AG04450 (cell line): ENCODE measurements at regions not wholly inside any gene's neighbourhood (a gene's known extent, or its start where the extent isn't known, plus 50 kb on each side); places are given as distances from the start of the nearest gene placed in this dataset. TPM values are rescaled to one million over a fixed set of nuclear protein-coding genes. Genes with fewer than 3 reads are reported as not detected.

ENCODE experiments used
- CTCF ChIA-PET: fragments of 300-600, 350-600 bp; formaldehyde crosslinking; extraction: SDS; loops from one replicate; lab custom pipeline; 2022; ENCODE audit warnings: antibody characterized with exemption, inconsistent platforms; lab: Charles Lee
- POLR2A ChIA-PET: fragments of 350-600 bp; formaldehyde crosslinking; extraction: SDS; loops from one replicate; lab custom pipeline; 2021; ENCODE audit warnings: antibody characterized with exemption, inconsistent platforms; lab: Yijun Ruan, JAX
- DNase-seq: peaks from one replicate; pipeline ENCODE4 v3.0.0-alpha.2; 2011; ENCODE audit warnings: low read depth, low spot score
- H3K27ac ChIP-seq: one replicate; pipeline ENCODE4 v1.5.1; 2012; ENCODE audit warnings: low read depth, low read length, control low read depth
- H3K27me3 ChIP-seq: one replicate; pipeline ENCODE4 v1.6.0; 2012; ENCODE audit warnings: low read length; ENCODE audit not compliant: control insufficient read depth, insufficient read depth
- H3K4me3 ChIP-seq: 2 replicates; pipeline ENCODE4 v1.5.1; 2011; ENCODE audit warnings: mild to moderate bottlenecking, low read depth, low read length, control low read depth
- H3K9me3 ChIP-seq: 2 replicates; pipeline ENCODE4 v1.5.1; 2012; ENCODE audit warnings: low read length; ENCODE audit not compliant: control insufficient read depth, insufficient read depth
- small RNA-seq: library from RNA; depleted of rRNA; stranded (forward); fragments of <200 nt; gene quantifications from one replicate; pipeline ENCODE3, GENCODE V24; 2012; ENCODE audit warnings: low read depth; ENCODE audit not compliant: insufficient read length
- TF ChIP-seq, protein P1 (sequence below): IDR thresholded peaks from 2 replicates; pipeline ENCODE4 v1.5.1; 2011; ENCODE audit warnings: low read depth, low read length, control low read depth, inconsistent platforms

DNA sequence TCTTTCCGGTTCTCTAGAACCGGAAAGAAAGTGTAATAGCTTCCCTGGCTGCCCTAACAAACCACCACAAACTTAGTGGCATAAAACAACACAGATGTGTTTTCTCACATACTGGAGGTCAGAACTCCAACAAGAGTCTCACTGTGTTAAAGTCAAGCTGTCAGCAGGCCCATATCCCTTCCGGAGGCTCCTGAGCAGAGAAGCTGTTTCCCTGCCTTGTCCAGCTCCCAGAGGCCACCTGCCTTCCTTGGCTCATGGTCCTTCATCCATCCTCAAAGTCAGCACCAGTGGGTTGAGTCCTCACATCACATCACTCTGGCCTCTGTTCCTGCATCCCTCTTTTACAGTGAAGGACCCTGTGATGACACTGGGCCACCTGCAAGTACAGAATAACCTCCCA is 49.8 kb upstream of the HMX1 start:
- Histone ChIP-seq H3K4me3 (no peak overlapping the region), H3K27me3 (no peaks in the 10 kb centered on the region), H3K9me3 (peaks cover 14% of the 10 kb centered on the region), H3K27ac (no peak overlapping the region)
- TF ChIP-seq, protein P1, sequence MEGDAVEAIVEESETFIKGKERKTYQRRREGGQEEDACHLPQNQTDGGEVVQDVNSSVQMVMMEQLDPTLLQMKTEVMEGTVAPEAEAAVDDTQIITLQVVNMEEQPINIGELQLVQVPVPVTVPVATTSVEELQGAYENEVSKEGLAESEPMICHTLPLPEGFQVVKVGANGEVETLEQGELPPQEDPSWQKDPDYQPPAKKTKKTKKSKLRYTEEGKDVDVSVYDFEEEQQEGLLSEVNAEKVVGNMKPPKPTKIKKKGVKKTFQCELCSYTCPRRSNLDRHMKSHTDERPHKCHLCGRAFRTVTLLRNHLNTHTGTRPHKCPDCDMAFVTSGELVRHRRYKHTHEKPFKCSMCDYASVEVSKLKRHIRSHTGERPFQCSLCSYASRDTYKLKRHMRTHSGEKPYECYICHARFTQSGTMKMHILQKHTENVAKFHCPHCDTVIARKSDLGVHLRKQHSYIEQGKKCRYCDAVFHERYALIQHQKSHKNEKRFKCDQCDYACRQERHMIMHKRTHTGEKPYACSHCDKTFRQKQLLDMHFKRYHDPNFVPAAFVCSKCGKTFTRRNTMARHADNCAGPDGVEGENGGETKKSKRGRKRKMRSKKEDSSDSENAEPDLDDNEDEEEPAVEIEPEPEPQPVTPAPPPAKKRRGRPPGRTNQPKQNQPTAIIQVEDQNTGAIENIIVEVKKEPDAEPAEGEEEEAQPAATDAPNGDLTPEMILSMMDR: no peak
- CTCF ChIA-PET: interaction anchor here (0.6 kb wide), 1 partner anchor 78 kb away, joined by 5 read pairs; no protein-coding TSS in a partner anchor
- DNase-seq: no peak
- POLR2A ChIA-PET: no interaction called here

Small RNAs in the stretch of these regions (small RNA-seq; reads per million reads assigned to genes)
- not detected for gene SNRPCP16
